Progenitor cell of endocrine pancreas (in vitro differentiated cells): ENCODE measurements at regions not wholly inside any gene's neighbourhood (a gene's known extent, or its start where the extent isn't known, plus 50 kb on each side); places are given as distances from the start of the nearest gene placed in this dataset.

Experiments
- DNase-seq: peaks from one replicate; pipeline ENCODE4 v3.0.0; 2021; ENCODE audit warnings: low spot score; ENCODE audit not compliant: unreplicated experiment
- H3K27ac Mint-ChIP-seq: 2 replicates; pipeline ENCODE4 v1.8.0; 2021; ENCODE audit warnings: mild to moderate bottlenecking, moderate library complexity, mixed read lengths
- H3K27me3 Mint-ChIP-seq: 2 replicates; pipeline ENCODE4 v1.8.0; 2021; ENCODE audit warnings: mixed read lengths
- H3K36me3 Mint-ChIP-seq: 2 replicates; pipeline ENCODE4 v1.8.0; 2022; ENCODE audit warnings: mixed read lengths; ENCODE audit not compliant: insufficient read depth
- H3K4me1 Mint-ChIP-seq: 2 replicates; pipeline ENCODE4 v1.8.0; 2021; ENCODE audit warnings: low read depth, mixed read lengths
- H3K4me3 Mint-ChIP-seq: 2 replicates; pipeline ENCODE4 v1.8.0; 2021; ENCODE audit warnings: low read depth, mild to moderate bottlenecking, moderate library complexity, mixed read lengths
- H3K9me3 Mint-ChIP-seq: 2 replicates; pipeline ENCODE4 v1.8.0; 2021; ENCODE audit warnings: low read depth, mixed read lengths
- CTCF ChIP-seq: fragments of 200-600 bp; sonication (generic); IDR thresholded peaks from one replicate; pipeline ENCODE4 v1.5.0; 2021; ENCODE audit warnings: antibody characterized with exemption, mild to moderate bottlenecking; ENCODE audit not compliant: unreplicated experiment

DNA sequence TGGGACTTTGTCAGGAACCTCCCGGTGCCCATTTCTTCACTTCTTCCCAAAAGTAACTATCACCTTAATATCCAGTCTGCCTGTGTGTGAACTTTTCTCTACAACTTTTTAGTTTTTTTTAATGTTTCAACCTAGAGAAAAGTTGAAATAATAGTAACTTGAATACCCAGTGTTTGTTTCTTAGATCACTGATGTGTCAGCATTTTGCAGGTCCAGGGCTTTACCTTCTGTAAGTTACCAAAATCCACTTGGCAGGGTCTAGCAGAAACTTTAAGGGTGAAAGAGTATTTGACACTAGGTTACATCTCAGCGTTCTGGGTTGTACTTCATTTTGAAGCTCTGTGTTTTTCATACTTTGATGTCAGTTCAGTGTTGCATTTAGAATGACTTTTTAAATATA, 372.7 kb downstream of the ARL4A start:
- Mint-ChIP-seq H3K27ac (no peak overlapping the region), H3K36me3 (no peaks in the 10 kb centered on the region), H3K27me3 (no peaks in the 10 kb centered on the region), H3K9me3 (no peaks in the 10 kb centered on the region), H3K4me3 (no peak overlapping the region), H3K4me1 (no peaks in the 10 kb centered on the region)
- no peak for TF ChIP-seq CTCF
- no peak for DNase-seq

- H3K4me3 Mint-ChIP-seq: no peak overlapping the region
- no peaks in the 10 kb centered on the region for H3K36me3 Mint-ChIP-seq
- no peaks in the 10 kb centered on the region for H3K27me3 Mint-ChIP-seq
- no peak for TF ChIP-seq CTCF
- no peak for DNase-seq
- no peaks in the 10 kb centered on the region for H3K4me1 Mint-ChIP-seq
- H3K9me3 Mint-ChIP-seq: no peaks in the 10 kb centered on the region
- H3K27ac Mint-ChIP-seq: no peak overlapping the region
Observed at GRCh38 chr7:13061115-13061514, 373.7 kb downstream of the ARL4A start.

- no peak for TF ChIP-seq CTCF
- Mint-ChIP-seq H3K4me1 (peaks cover 2% of the 10 kb centered on the region), H3K9me3 (no peaks in the 10 kb centered on the region), H3K36me3 (no peaks in the 10 kb centered on the region), H3K4me3 (no peak overlapping the region), H3K27me3 (no peaks in the 10 kb centered on the region), H3K27ac (no peak overlapping the region)
- no peak for DNase-seq
Observed at GRCh38 chr7:13062631-13063030, 375.2 kb downstream of the ARL4A start.

DNA sequence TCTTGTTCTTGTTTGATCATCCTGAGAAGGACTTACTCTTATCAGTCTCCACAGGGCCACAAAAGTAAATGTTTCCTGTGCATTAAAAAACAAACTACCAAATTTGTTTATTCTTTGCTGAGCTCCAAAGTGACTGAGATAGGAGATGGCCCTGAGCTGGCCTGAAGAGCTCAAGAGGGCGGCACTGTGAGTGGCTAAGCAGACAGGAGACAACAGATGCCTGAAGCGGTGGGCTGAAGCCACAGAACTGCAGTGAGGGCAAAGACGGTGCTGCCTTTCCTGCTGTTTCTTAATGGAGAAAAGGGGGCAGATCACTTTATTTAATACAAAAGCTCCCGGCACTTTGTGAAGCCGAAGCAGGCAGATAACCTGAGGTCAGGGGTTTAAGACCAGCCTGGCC, 379.6 kb downstream of the ARL4A start:
- Mint-ChIP-seq H3K36me3 (no peaks in the 10 kb centered on the region), H3K4me1 (peaks cover 2% of the 10 kb centered on the region), H3K4me3 (no peak overlapping the region), H3K27me3 (no peaks in the 10 kb centered on the region), H3K27ac (no peak overlapping the region), H3K9me3 (no peaks in the 10 kb centered on the region)
- TF ChIP-seq CTCF: no peak
- DNase-seq: no peak

GRCh38 chr7:13068032-13068431, 380.6 kb downstream of the ARL4A start:
- TF ChIP-seq CTCF: no peak
- peaks cover 2% of the 10 kb centered on the region for H3K4me1 Mint-ChIP-seq
- no peaks in the 10 kb centered on the region for H3K36me3 Mint-ChIP-seq
- H3K9me3 Mint-ChIP-seq: no peaks in the 10 kb centered on the region
- H3K27me3 Mint-ChIP-seq: no peaks in the 10 kb centered on the region
- H3K27ac Mint-ChIP-seq: no peak overlapping the region
- DNase-seq: no peak
- H3K4me3 Mint-ChIP-seq: no peak overlapping the region
